HS-5 (cell line): ENCODE measurements at regions not wholly inside any gene's neighbourhood (a gene's known extent, or its start where the extent isn't known, plus 50 kb on each side); places are given as distances from the start of the nearest gene placed in this dataset.

ENCODE experiments used
- DNase-seq: peaks from one replicate; pipeline ENCODE4 v3.0.0-alpha.2; 2012; ENCODE audit warnings: low read depth

DNA sequence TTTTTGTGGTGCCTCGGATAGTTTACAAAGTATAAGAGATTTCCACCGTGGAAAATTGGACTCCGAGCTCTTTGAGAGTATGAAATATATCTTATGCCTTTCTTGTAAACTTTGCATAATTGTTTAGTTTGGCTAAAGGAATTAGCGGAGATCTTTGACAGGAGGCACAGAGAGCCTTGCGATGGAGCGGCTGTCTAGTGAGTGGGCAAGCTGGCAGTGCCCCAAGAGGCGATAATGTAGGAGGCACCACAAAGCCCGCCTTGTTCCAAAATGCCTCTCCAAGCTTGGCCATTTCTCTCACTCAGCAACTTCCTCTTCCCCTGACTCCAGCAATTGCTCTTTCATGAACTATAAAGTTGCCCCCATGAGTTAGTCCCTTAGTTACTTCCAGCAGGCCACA is 270.1 kb upstream of the PRICKLE1 start:
- DNase-seq, result no peak

DNA sequence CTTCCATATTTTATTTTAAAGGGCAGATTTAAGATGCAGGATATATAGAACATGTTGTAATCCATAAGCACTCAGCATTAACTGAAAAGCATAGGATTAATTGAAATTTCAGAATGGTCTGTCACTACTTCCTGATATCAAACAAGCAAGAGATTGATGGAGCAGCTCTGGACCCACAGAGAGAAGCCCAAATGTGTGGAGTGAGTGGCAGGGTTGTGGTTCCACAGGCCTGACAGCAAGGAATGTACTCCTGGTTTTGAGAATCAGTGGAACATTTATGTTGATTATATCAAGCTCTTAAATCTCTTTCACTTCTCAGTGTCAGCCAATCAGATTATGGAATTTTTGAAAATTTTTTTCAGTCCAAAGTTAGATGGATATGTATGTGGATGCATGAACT is 267.6 kb upstream of the PRICKLE1 start:
- DNase-seq, result no peak

DNA sequence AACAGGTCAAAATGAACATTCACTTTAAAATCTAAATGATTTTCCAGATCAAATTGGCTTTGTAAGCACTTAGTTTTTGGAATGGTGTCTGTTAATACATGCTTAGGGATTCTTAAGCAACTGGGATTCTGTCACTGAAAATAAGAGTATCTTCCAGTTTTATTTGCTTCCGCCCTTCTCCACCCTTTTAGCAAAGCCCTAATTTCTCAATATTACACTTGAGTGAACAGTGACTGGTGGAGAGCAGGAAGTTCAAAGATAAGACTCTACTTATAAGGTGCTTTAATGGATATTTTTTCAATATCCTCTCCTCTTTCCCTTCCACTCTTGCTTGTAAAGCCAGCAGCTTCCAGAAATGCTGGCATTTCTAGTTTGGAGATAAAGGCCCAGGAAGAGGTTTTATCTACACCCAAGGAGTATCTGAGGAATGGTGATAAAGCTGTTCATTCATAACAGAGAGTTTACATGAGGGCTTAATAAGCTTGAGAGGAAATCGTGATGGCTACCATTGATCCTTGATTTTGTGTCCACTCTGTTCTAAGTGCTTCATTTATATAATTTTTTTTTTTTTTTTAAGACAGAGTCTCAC is 265.9 kb upstream of the PRICKLE1 start:
- no peak for DNase-seq

DNA sequence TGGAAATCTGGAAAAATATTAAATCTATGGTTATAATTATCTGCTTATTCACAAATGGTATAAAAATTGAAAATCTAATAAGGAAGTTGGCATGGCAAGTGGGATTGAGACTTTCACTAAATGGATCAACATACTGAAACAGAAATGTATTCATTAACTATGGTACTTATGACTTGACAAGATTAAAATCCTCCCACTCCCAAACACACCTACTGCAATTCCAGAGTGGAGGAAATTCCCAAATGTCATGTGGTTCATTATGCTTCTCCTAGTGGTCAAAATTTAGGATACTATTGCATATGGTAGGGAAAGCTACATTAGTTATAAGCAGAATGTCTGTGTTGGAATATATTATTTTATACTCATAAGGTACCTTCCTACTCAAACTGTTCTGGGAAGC is 265.3 kb upstream of the PRICKLE1 start:
- DNase-seq, result no peak

GRCh38 chr12:42854208-42854607 is 264.7 kb upstream of the PRICKLE1 start:
- DNase-seq, result no peak

- no peak for DNase-seq
Measured at GRCh38 chr12:42853370-42854140, 264.0 kb upstream of the PRICKLE1 start.

- no peak for DNase-seq
Measured at GRCh38 chr12:42846782-42847181, 257.2 kb upstream of the PRICKLE1 start.

- no peak for DNase-seq
Measured at GRCh38 chr12:42834062-42834461, 244.5 kb upstream of the PRICKLE1 start.

DNA sequence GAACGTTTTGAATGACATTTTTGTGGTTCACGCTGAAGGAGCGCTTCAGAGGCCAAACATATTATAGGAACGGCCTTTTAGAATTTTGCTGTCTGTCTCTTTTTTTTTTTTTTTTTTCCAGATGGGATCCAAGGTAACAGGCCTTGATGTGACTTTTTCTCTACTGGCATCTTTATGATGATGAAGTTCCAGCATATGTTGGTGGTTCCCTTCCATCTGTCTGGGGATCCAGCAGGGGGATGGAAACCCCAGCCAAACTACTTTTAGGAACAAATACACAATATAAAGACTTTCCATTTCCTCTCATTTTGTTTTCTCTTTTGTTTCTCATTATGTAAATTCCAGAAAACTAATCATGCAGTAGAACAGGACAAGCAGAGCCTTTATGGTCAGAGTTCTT is 239.3 kb upstream of the PRICKLE1 start:
- DNase-seq, result no peak

- no peak for DNase-seq
Measured at GRCh38 chr12:42824327-42824726, 234.8 kb upstream of the PRICKLE1 start.

- DNase-seq, result no peak
Measured at GRCh38 chr12:42823679-42824078, 234.1 kb upstream of the PRICKLE1 start.

- DNase-seq, result no peak
Measured at GRCh38 chr12:42819846-42820245, 230.3 kb upstream of the PRICKLE1 start.

GRCh38 chr12:42815068-42815467 is 225.5 kb upstream of the PRICKLE1 start:
- DNase-seq, result no peak

GRCh38 chr12:42812871-42813270 is 223.3 kb upstream of the PRICKLE1 start:
- no peak for DNase-seq

DNA sequence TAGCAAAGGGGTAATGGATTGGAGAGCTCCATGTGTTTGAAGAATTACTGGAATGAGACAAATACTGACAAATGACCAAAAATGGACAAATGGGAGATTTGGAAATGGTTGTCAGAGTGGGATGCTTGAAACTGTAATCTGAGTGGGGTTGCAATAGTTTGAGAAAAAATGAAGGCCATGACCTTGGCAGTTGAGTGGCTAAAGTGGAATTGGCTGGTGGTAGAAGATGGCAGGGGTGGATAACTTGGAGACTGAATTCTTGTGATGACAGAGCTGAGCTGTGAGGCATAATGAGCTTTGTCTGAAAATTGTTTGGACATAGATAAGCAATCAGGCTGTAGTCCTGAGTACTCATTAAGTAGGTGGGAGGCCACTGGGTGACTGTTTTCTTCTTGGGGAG is 222.5 kb upstream of the PRICKLE1 start:
- DNase-seq, result no peak

- DNase-seq, result no peak
Measured at GRCh38 chr12:42810006-42810405, 220.5 kb upstream of the PRICKLE1 start.

- DNase-seq, result no peak
Measured at GRCh38 chr12:42809226-42809625, 219.7 kb upstream of the PRICKLE1 start.

GRCh38 chr12:42807766-42808165 is 218.2 kb upstream of the PRICKLE1 start:
- no peak for DNase-seq

DNA sequence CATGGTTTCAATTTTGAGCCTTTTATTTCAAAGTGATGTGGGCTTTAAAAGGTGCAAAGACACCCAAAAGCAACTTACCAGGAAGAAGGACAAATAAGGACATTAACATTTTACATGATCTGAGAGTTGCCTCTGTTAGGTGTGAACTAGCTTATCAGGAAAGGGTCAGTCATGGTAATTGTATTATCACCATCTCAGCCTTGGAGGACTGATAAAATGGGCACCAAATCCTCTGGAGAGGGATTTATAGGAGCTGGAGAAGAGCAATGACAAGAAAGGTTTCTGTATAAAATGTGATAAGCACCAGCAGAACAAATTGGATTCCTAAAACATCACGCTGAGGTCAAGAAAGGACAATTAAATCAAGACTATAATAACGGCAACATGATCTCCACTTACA is 217.7 kb upstream of the PRICKLE1 start:
- no peak for DNase-seq

DNA sequence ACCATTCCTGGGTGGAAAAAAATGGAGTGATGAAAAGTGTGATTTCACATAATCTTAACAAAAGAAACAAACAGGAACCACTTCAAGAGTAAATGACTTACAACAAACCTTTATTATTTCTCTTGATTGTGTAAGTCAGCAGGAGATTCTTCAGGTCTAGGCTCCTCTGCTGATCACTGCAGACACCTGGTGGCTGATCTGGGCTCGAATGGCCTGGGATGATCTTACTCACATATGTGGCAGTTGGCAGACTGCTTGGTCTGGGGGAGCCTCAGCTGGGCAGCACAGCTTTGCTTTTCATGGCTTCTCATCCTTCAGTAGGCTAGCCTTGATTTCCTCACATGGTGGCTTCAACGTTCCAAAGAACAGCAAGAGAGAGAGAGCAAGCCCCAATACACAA is 215.4 kb upstream of the PRICKLE1 start:
- DNase-seq, result no peak

GRCh38 chr12:42802785-42803189 is 213.2 kb upstream of the PRICKLE1 start:
- no peak for DNase-seq

DNA sequence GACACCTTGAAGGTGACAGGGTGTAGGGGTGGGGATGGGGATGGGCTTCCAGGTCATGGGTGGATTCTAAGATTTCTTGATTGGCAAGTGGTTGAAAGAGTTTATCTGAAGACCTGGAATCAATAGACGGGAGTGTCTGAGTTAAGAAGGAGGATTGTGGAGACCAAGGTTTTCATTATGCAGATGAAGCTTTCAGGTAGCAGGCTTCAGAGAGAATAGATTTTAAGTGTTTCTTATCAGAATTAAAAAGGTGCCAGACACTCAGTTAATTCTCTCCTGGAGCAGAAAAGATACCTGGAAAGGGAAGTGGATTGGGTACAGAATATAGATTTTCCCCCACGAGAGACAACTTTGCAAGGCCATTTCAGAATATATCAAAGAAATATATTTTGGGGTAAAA is 211.7 kb upstream of the PRICKLE1 start:
- DNase-seq, result no peak

DNA sequence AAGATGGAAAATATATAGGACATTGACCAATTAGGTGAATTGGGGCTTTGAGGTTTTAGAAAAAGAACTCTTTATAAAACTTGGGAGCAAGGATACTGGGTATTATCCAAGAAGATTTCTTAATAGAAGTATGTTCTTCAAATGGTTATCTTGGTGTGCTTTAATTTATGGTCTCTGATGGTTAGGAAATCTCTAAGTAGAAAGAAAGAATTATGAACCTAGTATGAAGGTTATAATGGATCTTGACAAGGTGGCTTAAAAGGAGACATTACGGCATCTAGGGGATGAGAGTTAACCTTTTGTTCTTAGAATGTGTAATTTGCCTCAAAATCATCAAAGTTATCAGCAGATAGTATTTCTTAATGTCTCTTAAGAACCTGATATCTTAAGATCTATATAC is 210.4 kb upstream of the PRICKLE1 start:
- no peak for DNase-seq

DNA sequence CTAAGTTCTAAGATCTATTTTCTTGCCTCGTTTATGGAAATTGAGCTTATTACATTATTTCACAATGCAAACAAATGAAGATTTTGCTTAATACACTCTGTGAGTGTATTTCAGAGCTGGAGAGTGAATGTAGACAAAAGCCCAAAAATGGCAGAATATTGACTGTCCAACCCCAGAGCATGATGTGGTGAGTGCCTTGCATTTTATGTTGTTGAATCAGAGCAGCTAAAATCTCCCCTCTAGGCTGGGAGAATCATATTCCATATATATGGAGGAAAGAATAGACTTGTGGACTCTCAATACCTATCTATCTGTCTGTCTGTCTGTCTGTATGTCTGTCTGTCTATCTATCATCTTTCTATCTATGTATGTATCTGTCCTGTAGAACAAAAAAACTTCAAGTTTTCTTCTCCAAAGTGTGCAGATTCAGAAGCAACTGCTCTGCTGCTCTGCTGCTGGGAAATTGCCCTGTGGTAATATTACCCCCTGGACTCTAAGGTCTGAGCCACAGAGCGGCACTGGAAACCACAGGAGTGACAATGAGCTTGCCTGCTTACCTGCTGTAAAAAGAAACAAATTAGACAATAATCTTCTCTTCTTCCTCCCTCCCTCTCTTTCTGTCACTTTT is 209.4 kb upstream of the PRICKLE1 start:
- DNase-seq, result no peak
